Caco-2 (cell line): ENCODE measurements at regions not wholly inside any gene's neighbourhood (a gene's known extent, or its start where the extent isn't known, plus 50 kb on each side); places are given as distances from the start of the nearest gene placed in this dataset.
A peak's percentile ranks its signal among the peaks of the same experiment; 100 is the strongest.

Experiments
- BruUV-seq: library from RNA; stranded (reverse); fragments of 400-500 nt; replicated peaks from 2 replicates; lab custom pipeline; 2021; lab: Mats Ljungman, UMichigan
- CTCF ChIA-PET: fragments of 300-600 bp; sonication (Branson Sonifier 250); formaldehyde crosslinking; loops from one replicate; lab custom pipeline; 2022; ENCODE audit warnings: antibody characterized with exemption; lab: Charles Lee
- POLR2A ChIA-PET: fragments of 300-600 bp; sonication (Branson Sonifier 250); formaldehyde crosslinking; loops from one replicate; lab custom pipeline; 2022; ENCODE audit warnings: antibody characterized with exemption; lab: Charles Lee
- DNase-seq, 2 experiments: peaks; one replicate each; pipeline versions ENCODE4 v3.0.0 to v3.0.0-alpha.2; 2020 to 2022
- H3K27me3 ChIP-seq: replicated peaks from 2 replicates; pipeline ENCODE4 v1.6.0; 2011; ENCODE audit warnings: low read length; ENCODE audit not compliant: control insufficient read depth, insufficient read depth
- H3K36me3 ChIP-seq: 2 replicates; pipeline ENCODE4 v1.5.1; 2011; ENCODE audit warnings: low read length; ENCODE audit not compliant: control insufficient read depth, insufficient read depth
- H3K4me1 ChIP-seq: fragments of 250-450 bp; sonication (Bioruptor Pico); 2 replicates; pipeline ENCODE4 v1.5.1; 2020; ENCODE audit warnings: mild to moderate bottlenecking
- H3K4me3 ChIP-seq: 2 replicates; pipeline ENCODE4 v1.5.1; 2011; ENCODE audit warnings: low read depth, mild to moderate bottlenecking, control low read depth, low read length
- H3K9me3 ChIP-seq: fragments of 250-450 bp; sonication (Bioruptor Pico); 2 replicates; pipeline ENCODE4 v1.5.1; 2020; ENCODE audit warnings: mild to moderate bottlenecking, moderate library complexity
- H3K27ac Mint-ChIP-seq: one replicate; pipeline ENCODE4 v1.8.0; 2022; ENCODE audit warnings: mixed read lengths; ENCODE audit not compliant: unreplicated experiment
- H3K27me3 Mint-ChIP-seq: one replicate; pipeline ENCODE4 v1.8.0; 2022; ENCODE audit warnings: mixed read lengths; ENCODE audit not compliant: insufficient read depth, unreplicated experiment
- H3K36me3 Mint-ChIP-seq: one replicate; pipeline ENCODE4 v1.8.0; 2022; ENCODE audit warnings: mild to moderate bottlenecking, mixed read lengths; ENCODE audit not compliant: insufficient read depth, unreplicated experiment
- H3K4me1 Mint-ChIP-seq: one replicate; pipeline ENCODE4 v1.8.0; 2022; ENCODE audit warnings: low read depth, mixed read lengths; ENCODE audit not compliant: unreplicated experiment
- H3K4me3 Mint-ChIP-seq: one replicate; pipeline ENCODE4 v1.8.0; 2022; ENCODE audit warnings: mild to moderate bottlenecking, moderate library complexity, mixed read lengths; ENCODE audit not compliant: unreplicated experiment
- H3K9me3 Mint-ChIP-seq: one replicate; pipeline ENCODE4 v1.8.0; 2022; ENCODE audit warnings: mixed read lengths; ENCODE audit not compliant: unreplicated experiment
- CTCF ChIP-seq, 2 experiments: fragments of 200-600 bp in 1 of 2; IDR thresholded peaks; 1 replicate in 1 of 2; 2 replicates in 1 of 2; pipeline versions ENCODE4 v1.5.1 to v1.8.0; 2011 to 2022; ENCODE audit warnings: antibody characterized with exemption in 1 of 2, control low read depth in 1 of 2, inconsistent platforms in 1 of 2, low read depth in 1 of 2, low read length in 1 of 2, mild to moderate bottlenecking in 1 of 2, moderate library complexity in 1 of 2; ENCODE audit not compliant: insufficient read depth in 1 of 2, severe bottlenecking in 1 of 2, unreplicated experiment in 1 of 2
- intact Hi-C: fragments of 100-400 bp; cut with micrococcal nuclease; formaldehyde crosslinking; loops from one replicate; pipeline ENCODE4 v1.10.0; 2022; ENCODE audit not compliant: unreplicated experiment

GRCh38 chr1:57874418-57874877 is 450.6 kb upstream of the DAB1 start:
- no peaks in the 10 kb centered on the region for H3K27me3 Mint-ChIP-seq
- Histone ChIP-seq H3K36me3 (no peaks in the 10 kb centered on the region), H3K27me3 (no peaks in the 10 kb centered on the region), H3K4me1 (no peaks in the 10 kb centered on the region), H3K4me3 (no peak overlapping the region), H3K9me3 (no peaks in the 10 kb centered on the region)
- no peaks in the 10 kb centered on the region for H3K4me1 Mint-ChIP-seq
- no peaks in the 10 kb centered on the region for H3K36me3 Mint-ChIP-seq
- CTCF ChIA-PET, result no interaction called here
- H3K27ac Mint-ChIP-seq, result no peak overlapping the region
- POLR2A ChIA-PET, result no interaction called here
- peak in 1 of 2 experiments; percentile 3 for DNase-seq
- no peaks in the 10 kb centered on the region for H3K9me3 Mint-ChIP-seq
- no peak overlapping the region for H3K4me3 Mint-ChIP-seq
- TF ChIP-seq CTCF (IDR thresholded peaks at IDR 0.05; ENCODE audit: insufficient read depth in 1 of 2, low read depth in 1 of 2, low read length in 1 of 2, severe bottlenecking in 1 of 2, unreplicated experiment in 1 of 2), result no peak
- intact Hi-C loops, result no loop called here
- BruUV-seq, result no TSS peak

- no peaks in the 10 kb centered on the region for H3K4me1 Mint-ChIP-seq
- no peaks in the 10 kb centered on the region for H3K36me3 ChIP-seq
- POLR2A ChIA-PET, result no interaction called here
- no peaks in the 10 kb centered on the region for H3K9me3 ChIP-seq
- H3K27me3 Mint-ChIP-seq, result no peaks in the 10 kb centered on the region
- no peak overlapping the region for H3K27ac Mint-ChIP-seq
- no peak overlapping the region for H3K4me3 ChIP-seq
- H3K4me1 ChIP-seq, result no peaks in the 10 kb centered on the region
- BruUV-seq, result no TSS peak
- no peak for DNase-seq
- no peak overlapping the region for H3K4me3 Mint-ChIP-seq
- H3K36me3 Mint-ChIP-seq, result no peaks in the 10 kb centered on the region
- H3K9me3 Mint-ChIP-seq, result no peaks in the 10 kb centered on the region
- no peaks in the 10 kb centered on the region for H3K27me3 ChIP-seq
- CTCF ChIA-PET, result no interaction called here
- intact Hi-C loops, result no loop called here
- no peak for TF ChIP-seq CTCF (IDR thresholded peaks at IDR 0.05; ENCODE audit: insufficient read depth in 1 of 2, low read depth in 1 of 2, low read length in 1 of 2, severe bottlenecking in 1 of 2, unreplicated experiment in 1 of 2)
These were observed 449.1 kb upstream of the DAB1 start for GRCh38 chr1:57872913-57873312.

- Mint-ChIP-seq H3K27me3 (no peaks in the 10 kb centered on the region), H3K27ac (no peak overlapping the region), H3K4me1 (no peaks in the 10 kb centered on the region), H3K4me3 (no peak overlapping the region), H3K9me3 (no peaks in the 10 kb centered on the region), H3K36me3 (no peaks in the 10 kb centered on the region)
- Histone ChIP-seq H3K4me3 (no peak overlapping the region), H3K4me1 (no peaks in the 10 kb centered on the region), H3K36me3 (no peaks in the 10 kb centered on the region), H3K9me3 (no peaks in the 10 kb centered on the region), H3K27me3 (no peaks in the 10 kb centered on the region)
- BruUV-seq, result no TSS peak
- intact Hi-C loops, result no loop called here
- ChIA-PET CTCF (no interaction called here), POLR2A (no interaction called here)
- DNase-seq, result no peak
- no peak for TF ChIP-seq CTCF (IDR thresholded peaks at IDR 0.05; ENCODE audit: insufficient read depth in 1 of 2, low read depth in 1 of 2, low read length in 1 of 2, severe bottlenecking in 1 of 2, unreplicated experiment in 1 of 2)
These were observed 445.0 kb upstream of the DAB1 start for GRCh38 chr1:57868908-57869307.
